GM12864 (cell line): ENCODE measurements at regions not wholly inside any gene's neighbourhood (a gene's known extent, or its start where the extent isn't known, plus 50 kb on each side); places are given as distances from the start of the nearest gene placed in this dataset.

ENCODE experiments used
- DNase-seq: peaks from one replicate; pipeline ENCODE4 v3.0.0-alpha.2; 2011; ENCODE audit warnings: low read depth
- H3K4me3 ChIP-seq: 2 replicates; pipeline ENCODE4 v1.5.1; 2011; ENCODE audit warnings: mild to moderate bottlenecking, low read depth, low read length, control low read depth
- TF ChIP-seq, protein P1 (sequence below): IDR thresholded peaks from 2 replicates; pipeline ENCODE4 v1.5.1; 2011; ENCODE audit warnings: low read depth, mild to moderate bottlenecking, moderate library complexity, low read length, control low read depth, inconsistent platforms; ENCODE audit errors: missing control alignments

DNA sequence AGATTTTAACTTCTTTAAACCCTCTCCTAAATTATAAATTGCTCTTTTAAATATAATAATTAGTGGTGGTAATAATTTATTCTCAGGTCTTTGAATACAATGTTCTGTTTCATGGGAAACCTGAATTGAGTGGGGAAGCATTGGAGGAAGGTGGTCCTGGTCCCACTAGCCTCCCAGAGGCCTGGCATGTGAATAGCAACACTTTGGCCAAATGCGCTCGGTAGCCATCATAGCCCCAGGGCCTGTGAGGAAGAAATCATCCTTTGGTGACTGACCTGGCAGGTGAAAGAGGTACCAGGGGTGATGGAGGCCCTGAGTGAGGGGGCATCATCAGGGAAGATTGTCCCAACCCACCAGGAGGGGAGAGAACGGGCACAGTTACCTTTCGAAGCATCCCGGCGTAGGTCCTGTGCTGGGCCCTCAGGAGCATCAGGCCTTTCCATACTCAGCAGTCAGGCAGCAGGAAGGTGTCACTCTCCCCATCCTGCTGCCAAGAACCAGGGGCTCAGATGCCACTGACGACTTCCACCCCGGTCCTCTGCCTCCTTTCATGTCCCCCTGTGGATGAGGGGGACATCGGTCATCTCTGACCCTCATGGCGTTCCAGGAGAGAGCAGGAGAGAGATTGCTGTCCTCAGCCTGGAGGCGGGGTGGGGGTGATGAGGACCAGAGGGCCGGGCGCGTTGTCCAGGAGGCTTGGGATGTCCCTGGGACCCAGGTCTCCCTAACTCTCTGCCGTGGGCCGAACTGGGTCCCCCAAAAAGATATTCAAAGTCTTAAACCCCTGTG, 78.6 kb upstream of the HPCAL1 start:
- no peak overlapping the region for H3K4me3 ChIP-seq
- DNase-seq = no peak
- TF ChIP-seq, protein P1, sequence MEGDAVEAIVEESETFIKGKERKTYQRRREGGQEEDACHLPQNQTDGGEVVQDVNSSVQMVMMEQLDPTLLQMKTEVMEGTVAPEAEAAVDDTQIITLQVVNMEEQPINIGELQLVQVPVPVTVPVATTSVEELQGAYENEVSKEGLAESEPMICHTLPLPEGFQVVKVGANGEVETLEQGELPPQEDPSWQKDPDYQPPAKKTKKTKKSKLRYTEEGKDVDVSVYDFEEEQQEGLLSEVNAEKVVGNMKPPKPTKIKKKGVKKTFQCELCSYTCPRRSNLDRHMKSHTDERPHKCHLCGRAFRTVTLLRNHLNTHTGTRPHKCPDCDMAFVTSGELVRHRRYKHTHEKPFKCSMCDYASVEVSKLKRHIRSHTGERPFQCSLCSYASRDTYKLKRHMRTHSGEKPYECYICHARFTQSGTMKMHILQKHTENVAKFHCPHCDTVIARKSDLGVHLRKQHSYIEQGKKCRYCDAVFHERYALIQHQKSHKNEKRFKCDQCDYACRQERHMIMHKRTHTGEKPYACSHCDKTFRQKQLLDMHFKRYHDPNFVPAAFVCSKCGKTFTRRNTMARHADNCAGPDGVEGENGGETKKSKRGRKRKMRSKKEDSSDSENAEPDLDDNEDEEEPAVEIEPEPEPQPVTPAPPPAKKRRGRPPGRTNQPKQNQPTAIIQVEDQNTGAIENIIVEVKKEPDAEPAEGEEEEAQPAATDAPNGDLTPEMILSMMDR = no peak

DNA sequence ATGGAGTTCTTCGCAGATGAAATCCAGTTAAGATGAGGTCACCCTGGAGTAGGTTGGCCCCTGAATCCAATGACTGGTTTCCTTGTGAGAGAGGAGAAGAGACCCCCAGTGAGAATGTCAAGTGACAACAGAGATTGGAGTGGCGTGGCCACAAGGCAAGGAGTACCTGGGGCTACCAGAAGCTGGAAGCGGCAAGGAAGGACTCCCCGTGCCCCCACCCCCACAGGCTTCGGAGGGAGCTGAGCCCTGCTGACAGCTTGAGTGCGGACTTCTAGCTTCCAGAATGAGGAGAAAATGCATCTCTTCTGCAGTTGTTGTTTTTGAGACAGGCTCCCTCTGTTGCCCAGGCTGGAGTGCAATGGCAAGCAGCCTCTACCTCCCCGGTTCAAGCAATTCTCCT, 78.0 kb upstream of the HPCAL1 start:
- TF ChIP-seq, protein P1 = no peak
- H3K4me3 ChIP-seq = no peak overlapping the region
- no peak for DNase-seq

DNA sequence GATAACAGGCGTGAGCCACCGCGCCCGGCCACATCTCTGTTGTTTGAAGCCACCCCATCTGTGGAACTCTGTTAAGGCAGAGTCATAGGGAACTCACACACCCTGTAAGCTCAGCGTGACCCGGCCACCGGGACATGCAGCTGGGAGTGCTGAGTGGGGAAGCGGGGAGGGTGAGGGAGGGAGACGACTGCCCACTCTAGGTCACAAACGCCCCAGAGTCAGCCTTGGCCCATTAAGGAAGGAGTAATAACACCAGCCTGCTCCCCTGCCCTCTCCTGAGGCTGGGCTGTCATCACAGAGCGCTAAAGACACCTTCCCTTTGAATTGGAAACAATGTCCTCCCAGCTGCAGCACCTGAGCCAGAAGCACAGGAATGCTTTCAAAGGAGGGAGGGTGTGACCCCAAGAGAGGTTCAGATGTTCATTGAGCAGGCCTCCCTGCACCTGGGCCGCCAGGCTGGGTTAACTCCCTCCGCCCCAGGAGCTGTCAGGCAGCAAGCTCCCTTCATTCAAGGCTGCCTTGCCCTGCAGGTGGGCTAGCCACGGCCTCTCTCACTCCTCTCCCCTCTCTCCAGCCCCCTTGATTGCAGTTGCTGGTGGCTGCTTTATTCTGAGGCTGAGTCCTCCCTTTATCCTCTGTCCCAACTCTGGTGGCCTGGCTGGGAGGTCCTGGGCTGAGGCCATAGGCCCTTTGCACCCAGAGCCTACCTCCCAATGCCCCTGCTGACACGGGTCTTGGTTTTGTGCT, 77.2 kb upstream of the HPCAL1 start:
- TF ChIP-seq, protein P1 = no peak
- DNase-seq = no peak
- no peak overlapping the region for H3K4me3 ChIP-seq

DNA sequence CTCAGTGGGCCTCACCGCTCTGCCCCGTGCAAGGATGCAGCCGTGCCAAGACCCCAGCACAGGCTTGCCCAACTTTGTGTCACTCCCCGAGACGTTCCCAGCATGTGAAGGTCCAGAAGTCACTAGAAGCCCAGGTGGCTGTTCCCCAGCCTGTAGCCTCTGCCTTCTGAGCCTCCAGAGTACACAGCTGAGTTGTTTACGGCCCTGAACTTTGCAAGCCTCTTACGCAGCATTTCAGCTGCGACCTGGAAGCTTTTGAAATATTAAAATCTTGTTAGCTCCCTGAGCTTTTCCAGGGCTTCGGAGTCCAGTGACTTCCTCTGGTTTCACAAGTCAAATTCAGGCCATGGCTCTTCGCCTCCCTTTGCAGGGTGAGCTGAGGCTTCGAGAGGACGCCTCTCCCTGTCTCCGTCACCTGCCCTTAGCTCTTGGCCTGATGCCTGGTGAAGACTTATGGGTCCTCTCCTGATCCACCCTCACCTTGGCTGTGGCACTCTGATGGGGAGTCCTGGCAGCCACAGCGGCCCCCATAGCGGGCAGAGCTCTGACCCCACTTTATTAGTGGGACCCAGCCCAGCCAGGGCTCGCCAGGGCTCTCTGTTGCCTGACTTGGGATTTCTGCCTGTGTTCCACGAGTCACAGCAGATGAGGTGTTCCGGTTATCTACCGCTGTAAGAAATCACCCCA, 76.5 kb upstream of the HPCAL1 start:
- TF ChIP-seq, protein P1 = no peak
- DNase-seq = no peak
- no peak overlapping the region for H3K4me3 ChIP-seq

DNA sequence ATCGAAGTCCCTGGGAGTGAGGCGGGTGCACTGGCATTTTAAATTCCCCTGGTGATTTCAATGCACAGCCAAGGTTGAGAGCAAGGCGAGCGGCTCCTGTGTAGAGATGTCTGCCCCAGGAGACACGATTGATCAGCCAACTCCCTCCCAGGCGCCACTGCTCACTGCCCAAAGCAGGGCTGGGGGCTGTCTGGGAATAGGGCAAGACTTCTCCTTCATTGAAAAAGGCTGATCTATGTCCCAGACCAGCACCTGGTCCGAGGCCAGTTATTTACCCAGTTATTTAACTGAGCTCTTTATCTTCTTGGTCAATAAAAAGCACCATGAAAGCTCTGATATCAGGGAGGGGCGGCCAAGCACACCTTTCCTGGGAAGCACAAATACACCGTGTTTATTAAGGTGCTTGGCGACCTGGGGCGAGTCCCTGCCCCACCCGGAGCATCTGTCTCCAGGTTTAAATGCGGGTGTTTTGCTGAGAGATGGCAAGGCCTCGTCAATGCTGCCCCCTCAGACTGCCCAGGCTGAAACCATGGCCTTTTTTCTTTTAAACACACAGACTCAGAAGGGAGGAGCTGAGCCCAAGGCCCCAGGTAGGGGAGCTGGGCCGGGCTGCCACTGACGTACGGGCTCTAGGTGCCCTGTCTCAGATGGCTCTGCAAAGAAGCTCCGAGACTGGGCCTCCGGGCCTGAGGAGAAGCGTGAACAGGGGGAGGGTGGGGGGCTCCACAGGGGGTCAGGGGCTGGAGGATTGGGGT, 73.9 kb upstream of the HPCAL1 start:
- DNase-seq = no peak
- TF ChIP-seq, protein P1 = no peak
- H3K4me3 ChIP-seq = no peak overlapping the region

DNA sequence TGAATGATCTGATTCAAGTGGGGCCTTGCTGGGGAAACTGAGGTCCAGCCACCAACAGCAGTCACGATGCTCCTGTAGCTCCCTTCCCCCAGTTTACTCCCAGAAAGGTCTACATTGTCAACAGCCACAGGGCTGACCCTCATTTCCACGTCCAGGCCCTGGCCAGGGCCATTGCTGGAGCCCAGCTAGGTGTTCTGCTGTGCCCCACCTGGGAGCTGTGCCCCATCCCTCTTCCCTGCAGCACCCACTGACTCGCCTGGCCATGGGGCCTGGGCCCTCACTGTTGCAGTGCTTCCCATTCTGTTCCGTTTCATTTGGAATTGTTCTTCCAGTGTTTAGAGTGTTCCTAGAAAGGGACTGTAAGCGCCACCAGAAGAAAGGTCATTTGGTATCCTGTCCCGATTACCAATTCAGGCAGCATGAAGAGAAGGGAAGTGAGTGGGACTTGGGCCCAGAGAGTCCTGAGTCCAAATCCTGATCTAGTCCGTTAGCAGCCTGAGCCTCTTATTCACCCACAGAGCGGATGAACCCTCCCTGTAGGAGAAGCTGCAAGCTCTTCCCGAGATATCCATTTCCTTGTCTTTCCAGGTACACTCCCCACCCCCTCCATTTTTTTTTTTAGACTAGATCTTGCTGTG, 73.1 kb upstream of the HPCAL1 start:
- H3K4me3 ChIP-seq = no peak overlapping the region
- TF ChIP-seq, protein P1 = no peak
- no peak for DNase-seq
